ENCODE measurements at regions not wholly inside any gene's neighbourhood (a gene's known extent, or its start where the extent isn't known, plus 50 kb on each side); places are given as distances from the start of the nearest gene placed in this dataset.

GRCh38 chr5:15103130-15103529, 231.6 kb upstream of the ANKH start:
- TF ChIP-seq CTCF (IDR thresholded peaks at IDR 0.05) = no peak
- TF ChIP-seq POLR2A (IDR thresholded peaks at IDR 0.05; ENCODE audit: low read depth) = no peak

All from esophagus muscularis mucosa (tissue), 3 donors.